Natural killer cell treated with Interleukin-12 subunit alpha and Interleukin-12 subunit beta and Interleukin-15 and Interleukin-18, amount 100 ng/mL, for 72 hours (primary cell): ENCODE measurements at regions not wholly inside any gene's neighbourhood (a gene's known extent, or its start where the extent isn't known, plus 50 kb on each side); places are given as distances from the start of the nearest gene placed in this dataset.

ENCODE experiments used
- ATAC-seq, 2 donors: fragments of 150-1000 bp; cut with Tn5 transposase in 1 of 2; sonication (Bioruptor Pico), chemical (Tn5 transposase) in 1 of 2; 2 replicates each; pipeline ENCODE4 v1.10.0; 2021
- DNase-seq: peaks from one replicate; pipeline ENCODE4 v3.0.0; 2022; ENCODE audit warnings: low spot score
- H3K27ac Mint-ChIP-seq, 2 donors: 1 replicate in 1 of 2; 2 replicates in 1 of 2; pipeline ENCODE4 v1.8.0; 2022; ENCODE audit warnings: mixed read lengths in 2 of 2, mild to moderate bottlenecking in 1 of 2, moderate library complexity in 1 of 2
- H3K27me3 Mint-ChIP-seq, 2 donors: 1 replicate in 1 of 2; 2 replicates in 1 of 2; pipeline ENCODE4 v1.8.0; 2022; ENCODE audit warnings: mixed read lengths in 2 of 2
- H3K36me3 Mint-ChIP-seq: one replicate; pipeline ENCODE4 v1.8.0; 2022; ENCODE audit warnings: mixed read lengths
- H3K4me1 Mint-ChIP-seq, 2 donors: 1 replicate in 1 of 2; 2 replicates in 1 of 2; pipeline ENCODE4 v1.8.0; 2022; ENCODE audit warnings: low read depth in 2 of 2, mixed read lengths in 2 of 2, mild to moderate bottlenecking in 1 of 2
- H3K4me3 Mint-ChIP-seq: one replicate; pipeline ENCODE4 v1.8.0; 2022; ENCODE audit warnings: mixed read lengths
- H3K9me3 Mint-ChIP-seq: 2 replicates; pipeline ENCODE4 v1.8.0; 2022; ENCODE audit warnings: mixed read lengths

DNA sequence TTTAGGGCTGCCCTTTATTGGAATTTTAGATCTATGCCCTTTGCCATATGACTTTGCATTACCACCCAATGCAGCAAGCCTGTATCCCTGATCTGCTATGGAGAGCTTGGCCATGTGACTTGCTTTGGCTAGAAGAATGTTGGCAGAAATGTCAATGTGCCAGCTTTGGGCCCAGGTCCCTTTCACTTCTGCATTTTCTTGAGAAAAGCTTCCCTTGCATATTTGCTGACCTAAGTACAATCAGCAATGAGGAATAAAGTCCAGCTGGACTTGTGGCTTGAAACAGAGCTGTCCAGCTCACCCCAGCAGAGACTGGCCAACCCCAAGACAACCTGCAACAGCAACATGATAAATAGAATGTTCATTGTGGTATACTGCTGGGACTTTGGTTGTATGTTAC, 135.9 kb downstream of the PAH start:
- peaks cover 0 to under 1% of the 10 kb centered on the region in 2 donors for H3K27me3 Mint-ChIP-seq
- no peaks in the 10 kb centered on the region for H3K4me1 Mint-ChIP-seq

DNA sequence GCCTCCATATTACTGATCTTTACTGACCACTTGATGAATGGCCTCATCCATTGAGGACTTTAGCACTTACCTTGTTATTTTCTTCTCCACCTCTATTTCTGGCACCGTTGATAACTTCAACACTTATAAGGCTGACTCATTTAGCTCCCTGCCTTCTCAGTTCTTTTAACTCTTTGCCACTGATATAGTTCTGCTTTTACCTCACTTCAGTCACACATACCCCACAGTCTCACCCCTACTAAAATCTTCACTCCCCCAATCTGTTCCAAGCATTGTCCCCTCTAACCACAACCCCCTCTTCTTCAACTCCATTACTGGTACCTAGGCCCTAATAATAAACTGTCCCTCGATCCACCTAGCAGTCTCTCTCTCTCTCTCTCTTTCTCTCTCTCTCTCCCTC, 141.0 kb downstream of the PAH start:
- Mint-ChIP-seq H3K9me3 (no peaks in the 10 kb centered on the region), H3K4me3 (no peak overlapping the region), H3K36me3 (no peaks in the 10 kb centered on the region), H3K4me1 (no peaks in the 10 kb centered on the region), H3K27me3 (peaks cover 5 to 11% of the 10 kb centered on the region in 2 donors), H3K27ac (no peak overlapping the region)
- ATAC-seq (no peak), DNase-seq (no peak)

More for the DNA sequence above, 135.9 kb downstream of the PAH start:
- Mint-ChIP-seq H3K27ac (no peak overlapping the region), H3K9me3 (no peaks in the 10 kb centered on the region), H3K36me3 (no peaks in the 10 kb centered on the region), H3K4me3 (no peak overlapping the region)
- DNase-seq = no peak
- ATAC-seq = no peak

DNA sequence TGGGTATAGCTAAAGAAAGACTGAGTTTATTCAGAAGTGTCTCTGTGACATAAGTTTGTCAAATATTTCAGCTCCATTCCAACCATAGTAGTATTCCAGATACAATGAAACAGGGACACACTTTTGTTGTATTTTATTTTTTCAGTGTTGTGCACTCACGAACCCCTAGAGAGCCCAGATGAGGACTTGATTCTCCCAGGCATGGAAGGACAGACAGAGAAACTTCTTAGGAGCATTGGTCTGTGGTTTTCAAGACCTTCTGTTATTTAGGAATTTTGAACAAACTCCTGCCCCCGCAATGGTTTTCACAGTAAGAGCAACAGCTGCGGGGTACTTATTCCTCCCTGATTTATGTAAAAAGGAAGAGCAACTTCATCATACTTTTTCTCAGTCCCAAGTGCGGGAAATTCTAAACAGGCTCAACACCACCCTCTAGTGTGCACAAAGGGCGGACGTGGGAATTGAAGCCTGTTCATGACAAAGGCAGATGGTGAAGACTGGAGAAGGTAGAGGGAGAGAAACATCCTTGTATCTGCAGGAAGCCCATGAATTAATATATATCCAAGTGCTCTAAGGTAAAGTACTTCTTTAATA, 147.6 kb downstream of the PAH start:
- Mint-ChIP-seq H3K4me1 (no peaks in the 10 kb centered on the region), H3K27ac (no peak overlapping the region), H3K27me3 (peaks cover 10 to 20% of the 10 kb centered on the region in 2 donors), H3K36me3 (no peaks in the 10 kb centered on the region), H3K4me3 (no peak overlapping the region), H3K9me3 (no peaks in the 10 kb centered on the region)
- DNase-seq (no peak), ATAC-seq (no peak)

DNA sequence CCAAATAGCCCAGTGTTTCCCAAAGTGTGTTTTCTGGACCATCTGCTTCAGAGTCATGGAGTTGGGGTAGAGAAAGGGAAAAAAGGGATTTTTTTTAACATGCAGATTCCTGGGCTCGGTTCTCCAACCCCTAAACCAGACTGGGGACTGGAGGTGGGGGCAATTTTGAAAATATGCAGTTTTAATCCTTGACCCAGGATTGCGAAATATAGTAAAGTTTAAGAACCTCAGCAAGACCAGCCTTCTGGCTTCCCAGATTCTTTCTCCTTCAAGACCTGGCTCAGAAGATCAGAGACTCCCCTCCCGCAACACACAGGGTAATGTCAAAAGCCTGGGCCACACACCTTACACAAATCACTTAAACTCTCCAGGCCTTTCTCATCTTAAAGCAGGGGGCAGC, 150.1 kb downstream of the PAH start:
- no peaks in the 10 kb centered on the region for H3K4me1 Mint-ChIP-seq
- DNase-seq (no peak), ATAC-seq (no peak)
- H3K36me3 Mint-ChIP-seq = no peaks in the 10 kb centered on the region
- H3K27ac Mint-ChIP-seq = no peak overlapping the region
- no peaks in the 10 kb centered on the region for H3K9me3 Mint-ChIP-seq
- H3K4me3 Mint-ChIP-seq = no peak overlapping the region
- peaks cover 13 to 22% of the 10 kb centered on the region in 2 donors for H3K27me3 Mint-ChIP-seq

DNA sequence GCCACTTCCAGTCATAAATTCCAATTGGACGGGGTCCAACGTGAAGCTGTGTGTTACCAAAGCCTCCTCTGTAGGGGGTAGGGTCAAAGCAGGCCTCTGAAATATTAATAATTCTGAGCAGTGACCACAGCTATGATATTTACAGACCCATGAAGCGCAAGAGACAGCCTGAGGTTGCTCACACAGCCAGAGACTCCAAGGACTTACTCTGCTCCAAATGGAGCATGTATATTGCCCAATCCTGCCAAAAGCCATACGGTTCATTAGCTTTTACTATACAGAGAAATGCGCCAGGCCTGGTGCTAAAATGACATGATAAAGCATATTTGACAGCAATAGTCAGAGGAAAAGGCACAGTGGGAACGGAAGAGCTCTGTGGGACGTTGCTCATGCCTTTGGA, 151.3 kb downstream of the PAH start:
- H3K4me1 Mint-ChIP-seq = no peaks in the 10 kb centered on the region
- DNase-seq (no peak), ATAC-seq (no peak)
- H3K36me3 Mint-ChIP-seq = no peaks in the 10 kb centered on the region
- H3K27ac Mint-ChIP-seq = no peak overlapping the region
- H3K27me3 Mint-ChIP-seq = peaks cover 11 to 12% of the 10 kb centered on the region in 2 donors
- no peaks in the 10 kb centered on the region for H3K9me3 Mint-ChIP-seq
- no peak overlapping the region for H3K4me3 Mint-ChIP-seq

DNA sequence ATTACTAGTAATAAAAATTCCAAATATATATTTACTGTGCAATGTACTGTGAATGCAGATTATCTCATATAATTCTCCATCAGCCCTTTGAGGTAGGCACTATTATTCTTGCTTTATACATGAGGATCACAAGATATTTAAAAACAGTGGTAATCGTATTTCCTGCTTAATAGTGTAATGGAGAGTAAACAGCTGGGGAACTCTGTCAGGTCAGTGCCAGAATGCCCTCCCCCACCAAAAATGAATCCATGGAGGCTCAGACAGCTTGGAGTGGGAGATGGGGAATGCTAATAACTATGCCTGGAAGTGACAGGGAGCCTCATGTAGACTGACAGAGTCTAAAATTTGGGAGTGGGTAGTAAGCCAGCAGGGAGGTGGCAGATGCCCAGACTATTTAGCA, 153.6 kb downstream of the PAH start:
- Mint-ChIP-seq H3K4me3 (no peak overlapping the region), H3K9me3 (no peaks in the 10 kb centered on the region), H3K36me3 (no peaks in the 10 kb centered on the region), H3K27ac (no peak overlapping the region), H3K4me1 (no peaks in the 10 kb centered on the region), H3K27me3 (peaks cover 3 to 5% of the 10 kb centered on the region in 2 donors)
- DNase-seq = no peak
- no peak for ATAC-seq

DNA sequence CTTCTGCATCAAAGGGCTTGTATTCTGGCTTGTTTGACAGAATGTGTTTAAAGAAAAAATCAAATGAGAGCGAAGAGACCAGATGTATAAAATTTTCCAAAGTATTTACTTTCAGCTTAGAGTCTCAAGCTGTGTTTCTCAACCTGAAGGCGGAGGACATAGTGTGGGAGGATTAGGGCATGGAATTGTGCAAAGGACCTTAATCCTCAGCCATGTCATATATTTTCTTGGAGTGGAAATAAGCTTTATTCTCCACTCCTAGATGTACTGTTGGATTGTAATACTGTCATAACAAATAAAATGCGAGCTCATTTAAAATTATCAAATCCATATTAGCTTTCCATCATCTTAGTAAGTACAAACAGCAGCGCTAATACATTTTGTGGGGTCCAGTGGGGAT, 154.0 kb downstream of the PAH start:
- Mint-ChIP-seq H3K9me3 (no peaks in the 10 kb centered on the region), H3K27me3 (peaks cover 3 to 5% of the 10 kb centered on the region in 2 donors), H3K36me3 (no peaks in the 10 kb centered on the region), H3K4me3 (no peak overlapping the region), H3K4me1 (no peaks in the 10 kb centered on the region), H3K27ac (no peak overlapping the region)
- DNase-seq (no peak), ATAC-seq (no peak)

DNA sequence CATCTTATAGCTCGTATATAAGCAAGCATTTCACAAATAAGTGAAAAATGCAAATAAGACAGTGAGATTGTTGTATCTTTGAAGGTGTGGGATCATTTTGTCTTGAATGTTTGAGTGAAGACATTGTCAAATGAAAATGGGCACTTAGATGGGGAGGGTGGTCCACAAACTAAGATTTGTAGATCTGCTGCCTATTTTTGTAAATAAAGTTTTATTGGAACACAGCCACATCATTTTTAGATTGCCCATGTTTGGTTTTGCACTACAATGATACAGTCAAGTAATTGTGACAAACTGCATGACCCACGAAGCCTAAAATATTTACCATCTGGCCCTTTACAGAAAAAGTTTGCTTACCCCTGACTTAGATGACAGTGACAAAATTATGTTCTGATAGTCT, 156.7 kb downstream of the PAH start:
- Mint-ChIP-seq H3K36me3 (no peaks in the 10 kb centered on the region), H3K27ac (no peak overlapping the region), H3K4me3 (no peak overlapping the region), H3K4me1 (no peaks in the 10 kb centered on the region), H3K9me3 (no peaks in the 10 kb centered on the region), H3K27me3 (peaks cover 11 to 14% of the 10 kb centered on the region in 2 donors)
- ATAC-seq (no peak), DNase-seq (no peak)

DNA sequence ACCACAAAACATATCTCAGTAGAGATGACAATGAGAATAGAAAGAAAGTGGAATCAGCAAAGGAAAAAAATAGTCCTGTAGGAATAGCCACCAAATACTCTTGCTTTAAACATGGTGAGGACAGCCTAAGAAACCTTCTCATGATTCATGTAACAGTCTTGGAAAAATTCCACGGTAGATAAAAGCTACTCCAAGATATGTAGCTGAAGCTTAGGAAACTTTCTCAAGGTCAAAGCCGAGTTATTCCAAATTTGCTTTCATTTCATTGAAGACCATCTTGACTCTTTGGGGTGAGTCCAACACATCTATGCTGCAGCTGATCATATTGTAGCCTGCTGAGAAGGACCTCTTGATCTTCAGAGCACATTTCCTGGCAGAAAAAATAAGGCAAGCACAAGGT, 157.6 kb downstream of the PAH start:
- ATAC-seq (no peak), DNase-seq (no peak)
- Mint-ChIP-seq H3K27ac (no peak overlapping the region), H3K9me3 (no peaks in the 10 kb centered on the region), H3K4me1 (no peaks in the 10 kb centered on the region), H3K4me3 (no peak overlapping the region), H3K36me3 (no peaks in the 10 kb centered on the region), H3K27me3 (peaks cover 14% of the 10 kb centered on the region in 2 donors)

DNA sequence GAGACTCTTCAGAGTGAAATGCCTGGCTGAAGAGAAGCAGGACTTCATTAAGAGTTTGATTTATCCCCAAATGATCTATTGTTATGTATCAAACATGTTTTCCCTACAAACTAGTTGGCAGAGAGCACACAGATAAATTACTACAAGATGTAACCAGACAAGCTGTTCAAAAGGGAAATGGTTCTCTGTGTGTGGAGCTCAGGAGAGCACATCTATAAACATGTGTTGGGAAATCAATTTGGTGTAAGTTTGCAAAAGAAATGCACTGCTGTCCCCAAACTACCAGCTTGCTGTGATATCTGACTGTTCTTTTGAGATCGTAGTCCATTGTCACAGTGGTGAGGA, 159.2 kb downstream of the PAH start:
- Mint-ChIP-seq H3K4me1 (no peaks in the 10 kb centered on the region), H3K4me3 (no peak overlapping the region), H3K27ac (no peak overlapping the region), H3K36me3 (no peaks in the 10 kb centered on the region), H3K27me3 (peaks cover 8 to 11% of the 10 kb centered on the region in 2 donors), H3K9me3 (no peaks in the 10 kb centered on the region)
- ATAC-seq = no peak
- no peak for DNase-seq

DNA sequence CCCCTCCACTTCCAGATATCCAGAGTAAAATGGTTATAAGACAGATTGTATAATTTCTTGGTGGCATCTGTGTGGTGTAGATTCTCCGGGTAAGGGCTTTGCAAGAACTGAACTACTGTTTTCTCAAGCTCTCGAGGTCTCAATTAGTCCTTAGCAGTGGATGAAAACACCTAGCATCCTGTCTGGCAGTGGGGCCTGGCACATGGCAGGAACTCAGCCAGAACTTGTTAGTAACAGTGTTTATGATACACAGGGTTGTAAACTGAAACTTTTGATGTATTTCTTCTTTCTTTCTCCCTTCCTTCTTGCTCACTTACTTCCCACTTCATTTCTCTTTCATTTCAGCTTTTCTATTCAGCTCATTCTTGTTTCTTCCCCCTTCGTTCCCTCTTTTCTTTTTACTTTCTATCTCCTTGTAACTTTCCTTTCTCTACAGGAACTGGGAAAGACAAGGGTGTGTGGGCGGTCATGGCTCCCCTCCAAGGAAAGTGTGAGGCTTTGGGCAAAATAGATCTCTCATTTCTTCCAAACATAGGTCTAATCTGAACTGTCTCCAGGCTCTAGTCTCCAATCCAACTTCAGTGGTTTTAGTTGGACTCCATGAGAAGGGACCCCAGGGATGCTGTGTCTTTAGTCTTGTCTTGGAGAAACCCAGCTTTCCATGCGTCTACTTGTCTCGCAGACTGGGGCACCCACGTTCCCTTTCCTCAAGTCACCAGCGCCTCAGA, 159.7 kb downstream of the PAH start:
- Mint-ChIP-seq H3K4me1 (no peaks in the 10 kb centered on the region), H3K27ac (no peak overlapping the region), H3K36me3 (no peaks in the 10 kb centered on the region), H3K4me3 (no peak overlapping the region), H3K27me3 (peaks cover 8 to 11% of the 10 kb centered on the region in 2 donors), H3K9me3 (no peaks in the 10 kb centered on the region)
- no peak for DNase-seq
- no peak for ATAC-seq

DNA sequence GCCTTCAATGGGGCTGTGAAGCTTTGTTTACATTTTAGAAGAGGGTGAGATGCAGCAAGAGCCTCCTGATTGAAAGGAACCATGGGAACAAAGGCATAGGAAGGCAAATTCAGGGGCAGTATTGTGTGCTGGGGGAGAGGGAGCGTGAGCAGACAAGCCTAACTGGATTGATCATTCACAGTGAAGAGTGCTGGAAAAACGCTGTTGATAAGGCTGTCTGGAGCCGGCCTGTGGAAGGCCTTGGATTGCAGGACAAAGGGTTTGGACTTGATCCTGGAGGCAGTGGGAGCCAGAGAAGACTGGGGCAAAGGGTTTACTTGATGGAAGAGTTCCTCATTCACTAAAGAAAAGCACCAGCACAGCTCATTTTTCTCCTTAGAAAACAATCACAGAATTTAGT, 160.5 kb downstream of the PAH start:
- H3K4me3 Mint-ChIP-seq = no peak overlapping the region

DNA sequence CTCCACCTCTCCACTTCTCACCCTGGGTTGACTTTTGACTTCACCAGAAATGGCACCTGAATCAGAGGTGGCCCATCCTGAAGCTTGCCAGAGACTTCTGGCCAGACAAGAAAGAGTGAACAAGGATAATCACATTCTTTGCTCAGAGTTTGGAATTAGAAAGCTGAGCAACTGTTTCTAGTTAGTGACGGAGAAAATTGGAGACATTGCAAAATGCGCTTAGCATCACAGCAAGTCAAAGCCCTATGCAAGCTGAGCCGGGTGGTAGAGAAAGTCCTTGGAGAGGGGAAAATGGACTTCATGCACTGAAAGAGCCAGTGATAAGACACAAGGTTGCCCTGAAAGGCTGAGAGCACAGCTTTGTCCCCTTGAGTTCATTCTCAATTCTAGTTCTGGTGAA, 161.8 kb downstream of the PAH start:
- H3K27me3 Mint-ChIP-seq = peaks cover 8 to 11% of the 10 kb centered on the region in 2 donors
- no peak overlapping the region for H3K4me3 Mint-ChIP-seq
- no peak overlapping the region for H3K27ac Mint-ChIP-seq
- H3K36me3 Mint-ChIP-seq = no peaks in the 10 kb centered on the region
- ATAC-seq (no peak), DNase-seq (no peak)
- H3K9me3 Mint-ChIP-seq = no peaks in the 10 kb centered on the region
- H3K4me1 Mint-ChIP-seq = no peaks in the 10 kb centered on the region

More for the DNA sequence above, 160.5 kb downstream of the PAH start:
- Mint-ChIP-seq H3K36me3 (no peaks in the 10 kb centered on the region), H3K4me1 (no peaks in the 10 kb centered on the region), H3K27ac (no peak overlapping the region), H3K27me3 (peaks cover 8 to 11% of the 10 kb centered on the region in 2 donors), H3K9me3 (no peaks in the 10 kb centered on the region)
- ATAC-seq (no peak), DNase-seq (no peak)

DNA sequence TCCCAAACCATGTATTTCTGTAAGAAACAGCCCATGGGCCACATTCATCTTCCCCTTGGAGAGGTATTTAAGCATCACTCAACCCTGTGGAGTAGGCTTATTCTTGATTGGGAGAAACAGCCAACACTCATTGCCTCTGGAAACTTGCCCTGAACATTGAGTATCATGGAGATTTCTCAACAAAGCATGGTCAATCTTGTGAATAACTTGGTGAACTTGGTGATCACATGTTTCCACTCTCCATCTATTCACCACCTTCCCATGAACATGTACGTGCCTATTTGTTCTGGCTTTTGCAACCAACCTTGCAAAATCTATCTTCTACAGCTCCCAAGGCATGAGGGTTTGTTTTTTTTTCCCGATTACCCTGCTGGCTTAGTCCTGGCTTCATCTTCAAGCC, 163.2 kb downstream of the PAH start:
- no peaks in the 10 kb centered on the region for H3K9me3 Mint-ChIP-seq
- no peak overlapping the region for H3K27ac Mint-ChIP-seq
- H3K27me3 Mint-ChIP-seq = peaks cover 8 to 11% of the 10 kb centered on the region in 2 donors
- H3K4me1 Mint-ChIP-seq = no peaks in the 10 kb centered on the region
- H3K36me3 Mint-ChIP-seq = no peaks in the 10 kb centered on the region
- no peak for DNase-seq
- no peak overlapping the region for H3K4me3 Mint-ChIP-seq
- ATAC-seq = no peak

DNA sequence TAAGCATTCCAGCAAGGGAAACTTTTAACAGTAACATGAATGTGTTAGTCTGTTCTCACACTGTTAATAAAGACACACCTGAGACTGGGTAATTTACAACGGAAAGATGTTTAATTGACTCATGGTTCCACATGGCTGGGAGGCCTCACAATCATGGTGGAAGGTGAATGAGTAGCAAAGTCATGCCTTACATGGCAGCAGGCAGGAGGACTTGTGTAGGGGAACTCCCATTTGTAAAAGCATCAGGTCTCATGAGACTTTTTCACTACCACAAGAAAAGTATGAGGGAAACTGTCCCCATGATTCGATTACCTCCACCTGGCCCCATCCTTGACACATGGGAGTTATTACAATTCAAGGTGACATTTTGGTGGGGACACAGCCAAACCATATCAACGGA, 168.3 kb downstream of the PAH start:
- Mint-ChIP-seq H3K36me3 (no peaks in the 10 kb centered on the region), H3K27me3 (no peaks in the 10 kb centered on the region), H3K4me1 (no peaks in the 10 kb centered on the region), H3K4me3 (no peak overlapping the region), H3K9me3 (no peaks in the 10 kb centered on the region), H3K27ac (no peak overlapping the region)
- no peak for DNase-seq
- ATAC-seq = no peak
